HG03060 (cell line): ENCODE measurements at regions not wholly inside any gene's neighbourhood (a gene's known extent, or its start where the extent isn't known, plus 50 kb on each side); places are given as distances from the start of the nearest gene placed in this dataset.
"Not testable (repeated sequence)": the region's sequence is repeated elsewhere in the genome, so short reads cannot be mapped to it uniquely, and the experiment has no call there.

Source experiments
- ATAC-seq: cut with Tn5 transposase; IDR thresholded peaks from one replicate; pipeline ENCODE4 v1.9.1; 2021; ENCODE audit warnings: low read depth, moderate number of reproducible peaks; ENCODE audit not compliant: unreplicated experiment

DNA sequence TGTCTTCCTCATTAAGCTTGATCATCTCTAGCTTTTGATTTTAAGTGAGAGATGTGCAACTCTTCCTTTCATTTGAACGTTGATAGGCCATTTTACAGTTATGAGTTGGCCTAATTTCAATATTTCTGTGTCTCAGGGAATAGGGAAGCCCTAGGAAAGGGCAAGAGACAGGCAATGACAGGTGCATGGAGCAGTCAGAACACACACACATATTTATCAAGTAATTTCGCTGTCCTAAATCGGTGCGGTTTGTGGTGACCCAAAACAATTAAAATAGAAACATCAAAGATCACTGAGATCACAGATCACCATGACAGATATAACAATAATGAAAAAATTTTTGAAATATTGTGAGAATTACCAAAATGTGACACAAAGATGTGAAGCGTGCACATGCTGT lies 87.7 kb upstream of the LSM6 start:
- ATAC-seq, result no peak

DNA sequence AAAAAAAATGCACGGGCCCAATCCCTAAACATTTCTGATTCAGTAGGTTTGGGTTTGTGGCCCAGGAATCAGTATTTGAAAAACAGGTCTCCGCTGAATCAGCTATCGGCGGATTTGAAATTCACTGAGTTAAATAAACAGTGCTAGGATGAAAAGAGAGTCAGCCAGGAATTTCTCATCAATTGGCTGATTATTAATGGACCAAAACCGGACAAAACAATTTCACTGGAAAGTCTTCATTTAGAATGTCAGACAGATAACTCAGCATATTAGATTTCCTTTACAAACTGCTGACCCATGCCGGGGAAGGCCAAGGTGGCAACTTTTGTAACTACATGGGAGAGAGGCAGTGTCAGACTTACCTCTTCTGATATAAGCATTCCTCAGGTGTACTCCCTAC lies 99.4 kb upstream of the LSM6 start:
- ATAC-seq, result no peak

DNA sequence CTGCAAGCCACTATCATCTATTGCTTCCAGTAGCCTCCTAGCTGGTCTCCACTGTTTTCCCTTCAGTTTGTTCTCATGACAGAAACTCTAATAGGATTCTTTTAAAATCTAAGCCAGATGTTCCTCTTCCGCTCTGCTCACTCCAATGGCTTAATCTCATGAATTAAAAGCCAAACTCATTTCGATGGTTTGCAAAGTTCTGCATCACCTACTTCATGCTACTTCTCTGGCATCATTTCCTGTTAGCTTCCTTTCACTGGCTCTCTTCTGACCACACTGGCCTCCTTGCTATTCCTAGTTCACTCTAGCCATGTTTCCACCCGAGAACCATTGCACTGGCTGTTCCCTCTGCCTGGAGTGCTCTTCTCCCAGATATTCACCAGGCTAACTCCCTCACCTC lies 102.0 kb upstream of the LSM6 start:
- ATAC-seq, result no peak

DNA sequence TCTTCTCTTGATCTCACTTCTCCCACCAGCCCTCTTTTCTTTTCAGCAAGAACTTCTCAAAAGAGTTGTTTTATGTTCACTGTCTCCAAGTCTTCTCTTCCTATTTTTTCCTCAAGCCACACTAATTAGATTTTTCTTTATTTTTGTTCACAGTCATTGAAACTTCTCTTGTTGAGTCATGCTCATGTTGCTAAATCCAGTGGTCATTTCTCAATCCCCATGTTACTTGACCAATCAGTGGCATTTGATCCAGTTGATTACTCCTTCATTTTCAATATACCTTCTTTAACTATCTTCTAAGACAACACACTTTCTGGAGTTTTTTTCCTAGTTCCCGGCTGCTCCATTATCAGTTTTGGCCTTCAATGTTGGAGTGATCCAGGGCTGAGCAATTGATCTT lies 103.1 kb upstream of the LSM6 start:
- ATAC-seq, result no peak

DNA sequence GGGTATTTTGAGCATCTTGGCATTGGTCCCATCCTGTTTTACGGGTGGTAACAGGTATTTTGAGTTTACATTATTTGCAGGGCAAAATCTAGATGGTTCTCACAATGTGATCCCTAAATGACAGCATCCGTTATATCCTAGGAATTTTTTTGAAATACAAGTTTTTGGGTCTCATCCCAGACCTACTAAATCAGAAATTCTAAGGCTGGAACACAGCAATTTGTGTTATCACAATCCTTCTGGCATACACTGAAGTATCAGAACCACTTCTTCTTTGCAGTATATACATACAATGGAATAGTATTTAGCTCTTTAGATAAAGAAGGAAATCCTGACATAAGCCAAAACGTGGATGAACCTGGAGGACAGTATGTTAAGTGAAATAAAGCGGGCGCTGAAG lies 104.1 kb upstream of the LSM6 start:
- no peak for ATAC-seq

DNA sequence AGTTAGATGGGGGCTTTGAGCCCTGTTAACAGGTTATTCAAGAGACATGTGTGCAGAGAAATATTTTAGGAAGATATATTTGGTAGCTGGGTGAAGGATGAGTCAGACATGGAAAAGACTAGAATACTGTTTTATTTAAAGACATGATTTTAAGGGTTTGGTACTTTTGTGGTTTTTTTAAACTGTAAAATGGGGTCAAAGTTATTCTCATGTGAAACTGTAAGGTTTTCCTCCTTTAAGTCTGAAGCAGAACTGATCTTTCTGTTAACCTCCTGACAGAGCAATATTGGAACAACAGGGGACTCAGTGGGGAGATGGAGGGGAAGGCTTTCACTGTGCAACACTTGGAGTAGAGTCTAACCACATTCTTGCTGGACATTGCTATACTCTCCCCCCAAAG lies 112.4 kb upstream of the LSM6 start:
- no peak for ATAC-seq

DNA sequence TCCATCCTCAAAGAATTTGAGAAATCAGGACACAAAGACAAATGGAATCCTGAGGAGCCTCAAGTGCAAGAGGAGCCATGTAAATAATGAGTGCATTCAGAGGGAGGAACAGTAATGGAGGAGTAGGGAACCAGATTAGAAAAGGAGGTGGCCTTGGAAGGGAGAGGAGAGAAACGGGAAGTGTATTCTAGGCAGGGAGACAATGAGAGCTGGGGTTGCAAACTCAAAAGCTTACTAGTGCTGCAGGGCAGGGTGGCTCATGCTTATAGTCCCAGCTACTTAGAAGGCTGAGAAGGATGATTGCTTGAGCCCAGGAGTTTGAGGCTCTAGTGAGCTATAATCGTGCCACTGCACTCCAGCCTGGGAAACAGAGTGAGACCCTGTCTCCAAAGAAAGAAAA lies 113.2 kb upstream of the LSM6 start:
- no peak for ATAC-seq

DNA sequence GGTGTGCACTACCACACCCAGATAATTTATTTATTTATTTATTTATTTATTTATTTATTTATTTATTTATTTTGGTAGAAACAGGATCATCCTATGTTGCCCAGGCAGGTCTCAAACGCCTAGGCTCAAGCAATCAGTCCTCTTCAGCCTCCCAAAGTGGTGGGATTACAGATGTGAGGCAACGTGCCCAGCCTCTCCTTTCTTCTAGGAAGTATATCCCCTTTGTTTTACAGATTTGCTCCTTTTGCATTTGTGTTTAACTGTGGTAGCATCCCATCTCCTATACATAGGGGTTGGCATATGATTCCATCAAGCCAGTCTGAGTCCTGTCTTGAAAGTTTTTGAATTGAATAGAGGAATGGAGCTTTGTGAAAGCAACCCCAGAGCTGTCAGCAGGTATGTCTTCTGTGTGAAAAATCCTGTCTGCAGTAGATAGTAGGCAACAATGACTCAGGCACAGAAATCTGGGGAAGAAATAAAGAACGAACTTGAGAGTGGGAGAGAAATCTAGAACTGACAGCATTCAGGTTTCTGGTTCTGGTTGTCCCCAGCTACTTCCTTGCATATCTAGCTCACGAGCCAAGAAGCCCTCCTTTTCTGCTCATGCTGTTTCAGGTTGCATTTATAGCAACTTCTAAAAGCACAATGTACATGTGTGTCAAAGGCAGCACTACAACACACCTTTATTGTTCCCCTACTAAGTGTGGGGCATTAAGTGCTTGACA lies 113.7 kb upstream of the LSM6 start:
- no peak for ATAC-seq

DNA sequence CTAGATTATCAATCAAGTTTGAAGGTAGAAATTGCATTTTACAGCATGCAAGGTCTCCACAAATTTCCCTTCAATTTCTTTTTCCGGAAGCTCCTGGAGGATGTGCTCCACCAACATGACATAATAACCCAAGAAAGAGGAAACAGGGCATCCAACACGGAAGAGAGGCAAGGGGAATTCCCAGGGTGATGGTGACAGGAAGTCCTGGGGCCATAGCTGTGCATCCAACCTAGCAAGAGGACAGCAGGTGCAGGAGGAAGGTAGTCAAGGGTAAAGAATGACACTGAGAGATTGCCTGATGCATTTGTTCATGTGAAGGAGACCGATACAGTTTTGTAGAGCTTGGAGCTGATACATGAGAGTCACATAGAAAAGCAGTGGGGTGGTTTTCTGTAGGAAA lies 115.7 kb upstream of the LSM6 start:
- ATAC-seq, result peak; percentile 81

DNA sequence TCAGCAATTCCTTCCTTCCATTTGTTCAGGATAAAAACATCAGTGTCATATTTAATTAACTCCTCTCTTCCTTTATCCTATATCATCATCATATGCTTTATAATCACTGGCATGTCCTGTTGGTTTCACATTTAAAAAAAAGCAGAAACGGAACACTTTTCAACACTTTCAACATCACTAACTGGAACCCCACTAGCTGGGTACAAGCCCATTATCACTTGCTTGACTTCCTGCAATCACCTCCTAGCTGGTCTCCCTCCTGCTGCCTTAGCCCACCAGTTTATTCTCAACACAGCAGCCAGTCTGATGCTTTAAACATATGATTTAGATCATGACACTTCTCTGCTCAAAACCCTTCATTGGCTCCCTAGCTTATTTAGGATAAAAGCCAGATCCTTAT lies 116.4 kb upstream of the LSM6 start:
- ATAC-seq, result no peak

DNA sequence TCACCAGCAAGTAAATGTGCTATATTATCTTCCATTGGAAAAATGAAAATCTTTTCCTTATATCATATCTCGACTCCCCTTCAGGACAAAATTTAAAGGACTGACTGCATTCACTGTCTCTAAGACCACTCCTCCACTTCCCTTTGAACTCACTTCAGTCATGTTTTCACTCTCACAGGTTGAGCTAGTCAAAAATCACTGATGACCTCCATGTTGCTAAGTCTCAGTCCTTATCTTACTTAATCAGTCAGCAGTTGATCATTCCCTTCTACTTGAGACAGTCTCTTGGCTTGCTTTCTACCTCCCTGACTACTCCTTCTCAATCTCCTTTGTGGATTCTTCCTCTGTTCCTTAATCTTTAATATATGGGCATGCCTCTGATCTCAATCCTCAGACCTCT lies 117.0 kb upstream of the LSM6 start:
- no peak for ATAC-seq

DNA sequence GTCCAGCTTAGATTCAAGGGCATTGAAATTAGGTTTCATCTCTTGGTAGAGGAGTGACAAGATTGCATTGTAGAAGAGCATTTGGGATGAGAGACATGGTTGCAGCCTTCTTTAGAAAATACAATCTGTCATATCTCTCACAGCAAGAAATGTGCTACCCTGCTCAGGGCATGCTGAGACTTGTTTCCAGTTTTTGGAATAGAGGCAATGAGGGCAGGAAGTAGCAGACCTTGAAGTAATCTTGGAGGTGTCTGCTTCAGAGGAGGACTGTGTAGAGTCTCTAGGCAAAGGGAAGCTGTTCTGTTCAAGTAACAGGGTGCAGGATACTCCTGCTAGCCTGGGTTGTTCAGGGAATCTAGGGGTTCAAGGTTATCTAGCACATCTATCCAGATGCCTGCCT lies 116.1 kb upstream of the ZNF827 start:
- no peak for ATAC-seq

DNA sequence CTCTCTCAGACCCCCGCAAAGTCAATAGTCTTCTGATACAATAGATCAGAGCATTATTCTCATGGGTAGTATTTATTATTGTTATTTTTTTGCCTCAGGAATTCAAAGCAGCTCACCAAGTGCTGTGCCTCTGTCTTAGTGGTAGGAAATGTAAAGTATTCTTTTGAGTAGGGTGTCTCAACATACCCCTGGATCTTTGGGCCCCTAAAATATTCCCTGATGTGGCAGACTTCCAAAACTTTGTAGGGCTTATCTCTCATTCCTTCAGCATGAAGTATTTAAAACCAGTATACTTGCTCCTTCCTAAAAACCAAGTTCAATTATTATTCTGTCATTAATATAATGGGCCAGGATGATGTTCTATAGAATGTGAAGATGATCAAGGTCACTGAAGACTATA lies 115.3 kb upstream of the ZNF827 start:
- ATAC-seq, result no peak

DNA sequence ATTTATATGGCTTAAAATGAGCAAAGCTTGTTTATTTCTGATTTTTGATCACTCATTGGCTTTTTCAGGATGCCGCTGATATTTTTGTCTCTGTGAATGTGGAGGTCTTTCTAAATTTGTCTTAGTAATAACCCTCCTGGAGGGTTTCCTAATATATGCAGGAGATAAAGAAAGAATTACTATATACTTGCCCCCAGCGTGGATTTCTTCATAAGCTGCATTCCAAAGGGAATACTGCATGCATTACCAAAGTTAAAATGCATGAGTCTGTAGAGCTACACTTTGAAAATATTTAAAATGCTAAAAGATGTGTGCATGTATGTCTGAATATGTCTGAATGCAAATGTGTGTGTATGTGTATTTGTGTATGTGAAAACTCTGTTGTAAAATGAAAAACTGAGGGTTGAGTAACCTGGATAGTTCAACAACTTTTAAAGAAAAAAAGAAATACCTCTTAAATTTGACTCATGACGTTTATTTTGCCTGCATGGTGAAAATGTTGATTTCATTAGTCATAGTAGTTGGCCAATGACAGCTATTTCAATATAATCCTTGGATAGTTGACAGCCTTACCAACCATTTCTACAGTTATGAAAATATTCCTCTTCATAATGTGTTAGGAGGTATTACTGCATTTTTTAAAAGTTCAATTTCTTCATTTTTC lies 113.2 kb upstream of the ZNF827 start:
- ATAC-seq, result no peak

DNA sequence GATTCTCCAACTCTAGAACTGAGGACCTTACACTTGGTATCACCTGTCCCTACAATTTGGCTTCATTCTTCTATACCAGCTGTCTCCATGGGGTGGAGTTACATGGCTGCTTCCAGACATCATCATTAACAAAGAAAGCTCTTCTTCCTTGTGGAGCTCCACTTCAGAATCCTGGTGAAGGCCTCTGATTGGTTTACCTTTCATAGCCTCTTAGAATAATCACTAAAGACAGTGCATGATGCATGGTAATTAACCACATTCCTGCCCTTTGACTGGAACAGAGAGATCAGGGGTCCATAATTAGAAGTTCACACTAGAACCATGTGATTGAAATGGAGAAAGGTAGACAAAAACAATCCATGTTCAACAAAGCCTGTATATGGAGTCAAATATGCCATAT lies 112.6 kb upstream of the ZNF827 start:
- no peak for ATAC-seq

DNA sequence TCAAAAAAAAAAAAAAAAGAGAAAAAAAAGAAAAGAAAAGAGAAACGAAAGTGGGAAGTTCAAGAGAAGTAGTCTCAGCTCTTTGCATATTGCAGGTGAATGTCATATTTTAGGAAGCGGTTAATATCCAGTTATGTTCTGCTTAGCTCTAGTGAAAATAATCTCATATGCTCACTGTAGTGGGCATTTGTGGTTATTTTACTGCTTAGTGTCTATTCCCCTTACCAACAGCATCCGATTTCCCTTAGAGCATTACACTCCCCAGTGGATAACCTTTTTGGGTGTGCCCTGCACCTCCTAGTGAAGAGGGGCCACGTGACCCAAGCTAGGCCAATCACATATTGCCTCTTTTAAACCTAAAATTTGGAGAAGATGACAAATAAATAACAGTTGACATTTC lies 111.2 kb upstream of the ZNF827 start:
- ATAC-seq, result peak; percentile 92

DNA sequence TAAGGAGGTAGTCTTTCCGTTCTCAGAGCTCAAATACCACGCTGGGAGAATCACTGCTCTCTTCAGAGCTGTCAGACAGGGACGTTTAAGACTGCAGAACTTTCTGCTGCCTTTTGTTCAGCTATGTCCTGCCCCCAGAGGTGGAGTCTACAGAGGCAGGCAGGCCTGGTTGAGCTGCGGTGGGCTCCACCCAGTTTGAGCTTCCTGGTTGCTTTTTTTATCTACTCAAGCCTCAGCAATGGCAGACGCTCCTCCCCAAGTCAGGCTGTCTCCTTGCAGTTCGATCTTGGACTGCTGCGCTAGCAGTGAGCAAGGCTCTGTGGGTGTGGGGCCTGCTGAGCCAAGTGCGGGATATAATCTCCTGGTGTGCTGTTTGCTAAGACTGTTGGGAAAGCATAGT lies 109.1 kb upstream of the ZNF827 start:
- ATAC-seq, result not testable (repeated sequence)

DNA sequence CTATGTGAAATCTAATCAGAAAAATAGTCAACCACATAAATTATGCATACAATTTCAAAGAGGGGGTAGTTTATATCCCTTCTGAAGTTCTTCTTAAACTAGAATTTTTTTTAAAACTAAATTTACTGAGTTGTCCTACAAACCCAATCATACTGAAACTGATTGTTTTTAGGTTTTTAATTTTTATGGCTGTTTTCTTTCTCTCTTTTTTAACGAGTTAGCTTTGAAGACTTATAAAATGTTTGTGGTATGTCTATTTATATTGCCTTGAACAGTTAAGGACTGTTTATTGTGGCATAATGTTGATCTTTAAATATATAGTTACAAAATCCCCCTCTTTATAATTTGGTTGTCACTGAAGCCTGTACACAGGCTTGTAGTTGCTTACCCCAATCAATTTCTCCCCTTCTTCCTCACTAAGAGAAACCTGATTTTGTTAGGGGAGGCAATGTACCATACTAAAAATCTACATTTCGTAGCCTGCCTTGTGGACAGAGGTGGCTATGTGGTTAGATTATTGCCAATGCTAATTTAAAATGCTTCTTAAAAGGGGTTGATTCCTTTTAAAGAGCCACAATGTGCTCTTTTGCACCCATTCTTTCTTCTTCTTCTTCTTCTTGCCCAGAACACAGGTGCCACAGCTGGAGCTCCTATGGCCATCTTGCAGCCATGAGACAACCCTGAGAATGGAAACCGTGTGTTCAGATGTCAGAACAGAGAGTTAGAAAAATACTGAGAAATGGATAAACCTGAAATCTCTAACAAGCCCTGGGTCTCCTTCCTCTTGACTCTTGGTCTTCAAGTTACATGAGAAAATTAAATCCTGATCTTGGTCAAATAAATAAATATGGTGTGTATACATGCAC lies 102.7 kb upstream of the ZNF827 start:
- ATAC-seq, result no peak

DNA sequence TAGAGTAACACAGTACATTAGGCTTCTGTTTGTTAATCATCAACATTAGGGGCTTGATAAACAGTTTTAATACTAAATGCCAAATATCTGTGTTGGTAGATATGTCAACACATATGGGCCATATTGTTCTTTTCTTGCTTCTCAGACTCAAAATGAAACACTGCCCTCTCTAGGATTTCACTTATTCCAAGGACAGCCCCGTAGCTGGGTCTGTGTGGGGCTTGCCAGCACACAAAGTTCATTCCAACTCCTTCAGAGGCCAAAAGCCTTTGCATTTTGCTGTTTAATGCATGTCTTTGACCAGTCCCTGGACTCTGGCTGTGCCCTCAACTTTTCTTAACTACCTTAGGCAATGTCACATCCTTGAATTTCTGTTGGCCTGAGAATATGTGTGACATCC lies 102.0 kb upstream of the ZNF827 start:
- no peak for ATAC-seq

DNA sequence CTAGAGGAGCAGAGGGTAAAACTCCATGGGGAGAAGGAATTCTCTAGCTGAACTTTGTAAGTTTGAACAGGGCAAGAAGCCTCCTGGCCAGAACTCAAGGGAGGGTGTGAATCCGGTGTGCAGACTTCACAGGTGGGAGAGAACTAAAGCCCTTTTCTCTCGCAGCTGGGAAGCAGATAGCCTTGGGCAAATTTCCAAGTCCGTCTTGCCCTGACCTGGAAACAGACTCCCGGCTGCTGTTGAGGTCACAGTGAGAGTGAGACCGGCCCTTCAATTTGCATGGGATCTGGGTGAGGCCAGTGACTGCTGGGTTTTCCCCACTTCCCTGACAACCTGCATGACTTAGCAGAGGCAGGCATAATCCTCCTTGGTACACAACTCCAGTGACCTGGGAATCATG lies 94.5 kb upstream of the ZNF827 start:
- ATAC-seq, result no peak

DNA sequence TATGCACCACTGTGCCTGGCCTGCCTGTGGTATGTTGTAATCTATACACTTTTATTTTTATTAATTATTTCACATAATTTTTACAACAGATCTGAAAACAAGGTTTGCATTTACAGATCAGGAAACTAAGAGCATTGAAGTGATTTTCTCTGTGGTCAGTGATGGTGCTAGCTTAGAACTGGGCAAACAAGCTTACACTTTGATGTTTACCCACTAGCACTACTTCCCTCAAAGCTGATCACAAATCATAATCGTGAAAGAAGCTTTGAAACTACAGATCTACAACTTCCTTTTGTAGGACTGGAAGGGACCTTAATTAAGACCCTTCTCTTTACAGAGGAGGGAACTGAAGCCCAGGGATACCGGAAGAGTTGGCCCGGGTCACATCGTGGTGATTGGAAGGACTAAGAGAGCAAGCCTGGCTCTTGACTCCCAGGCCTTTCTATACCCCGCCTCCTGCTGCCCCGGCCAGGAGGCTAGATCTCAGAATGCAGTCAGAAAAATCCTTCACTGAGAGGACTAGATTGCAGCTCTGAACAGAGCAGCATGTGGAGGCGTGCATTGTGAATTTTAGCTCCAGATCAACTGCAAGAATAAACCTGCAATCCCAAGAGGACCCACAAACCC lies 93.7 kb upstream of the ZNF827 start:
- ATAC-seq, result no peak
